LNCAP (cell line): ENCODE measurements at regions not wholly inside any gene's neighbourhood (a gene's known extent, or its start where the extent isn't known, plus 50 kb on each side); places are given as distances from the start of the nearest gene placed in this dataset.

ENCODE experiments used
- TF ChIP-seq, protein P1 (sequence below): fragments of 450-650 bp; IDR thresholded peaks from 2 replicates; pipeline ENCODE4 v1.5.1; 2017; ENCODE audit warnings: mild to moderate bottlenecking

DNA sequence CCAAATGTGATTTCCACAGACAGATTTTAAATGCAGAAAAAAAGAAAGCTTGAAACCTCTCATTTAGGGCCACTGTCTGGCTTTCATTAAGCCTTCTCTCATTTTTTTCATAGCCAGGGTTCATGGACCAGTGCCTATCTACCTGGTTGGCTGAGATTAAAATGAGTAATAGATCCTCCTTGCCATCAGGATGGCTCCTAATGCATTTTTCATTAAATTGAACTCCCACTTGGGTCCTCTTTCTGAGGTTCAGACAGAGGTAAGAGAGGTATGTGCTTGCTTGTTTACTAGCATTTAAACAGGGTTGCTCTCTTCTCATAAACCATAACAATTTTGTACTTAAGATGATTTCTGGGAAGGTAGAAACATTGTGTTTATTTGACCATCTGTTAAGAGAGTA is 473.0 kb downstream of the TBC1D4 start:
- TF ChIP-seq, protein P1, sequence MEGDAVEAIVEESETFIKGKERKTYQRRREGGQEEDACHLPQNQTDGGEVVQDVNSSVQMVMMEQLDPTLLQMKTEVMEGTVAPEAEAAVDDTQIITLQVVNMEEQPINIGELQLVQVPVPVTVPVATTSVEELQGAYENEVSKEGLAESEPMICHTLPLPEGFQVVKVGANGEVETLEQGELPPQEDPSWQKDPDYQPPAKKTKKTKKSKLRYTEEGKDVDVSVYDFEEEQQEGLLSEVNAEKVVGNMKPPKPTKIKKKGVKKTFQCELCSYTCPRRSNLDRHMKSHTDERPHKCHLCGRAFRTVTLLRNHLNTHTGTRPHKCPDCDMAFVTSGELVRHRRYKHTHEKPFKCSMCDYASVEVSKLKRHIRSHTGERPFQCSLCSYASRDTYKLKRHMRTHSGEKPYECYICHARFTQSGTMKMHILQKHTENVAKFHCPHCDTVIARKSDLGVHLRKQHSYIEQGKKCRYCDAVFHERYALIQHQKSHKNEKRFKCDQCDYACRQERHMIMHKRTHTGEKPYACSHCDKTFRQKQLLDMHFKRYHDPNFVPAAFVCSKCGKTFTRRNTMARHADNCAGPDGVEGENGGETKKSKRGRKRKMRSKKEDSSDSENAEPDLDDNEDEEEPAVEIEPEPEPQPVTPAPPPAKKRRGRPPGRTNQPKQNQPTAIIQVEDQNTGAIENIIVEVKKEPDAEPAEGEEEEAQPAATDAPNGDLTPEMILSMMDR: no peak

DNA sequence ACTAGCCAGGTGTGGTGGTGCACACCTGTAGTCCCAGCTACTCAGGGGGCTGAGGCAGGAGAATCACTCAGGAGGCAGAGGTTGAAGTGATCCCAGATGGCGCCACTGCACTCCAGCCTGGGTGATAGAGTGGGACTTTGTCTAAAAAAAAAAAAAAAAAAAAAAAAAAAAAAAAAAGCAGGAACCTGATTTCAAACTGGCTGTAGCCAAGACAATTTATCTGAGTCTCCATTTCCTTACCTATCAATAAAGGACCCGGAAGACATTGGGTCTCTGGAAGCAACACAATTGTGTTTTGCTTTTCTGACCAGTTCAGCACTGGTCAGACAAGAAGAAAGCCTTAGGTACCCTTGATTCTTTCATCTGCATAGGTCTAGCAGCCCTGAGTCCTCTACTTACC is 491.0 kb downstream of the TBC1D4 start:
- TF ChIP-seq, protein P1: no peak

DNA sequence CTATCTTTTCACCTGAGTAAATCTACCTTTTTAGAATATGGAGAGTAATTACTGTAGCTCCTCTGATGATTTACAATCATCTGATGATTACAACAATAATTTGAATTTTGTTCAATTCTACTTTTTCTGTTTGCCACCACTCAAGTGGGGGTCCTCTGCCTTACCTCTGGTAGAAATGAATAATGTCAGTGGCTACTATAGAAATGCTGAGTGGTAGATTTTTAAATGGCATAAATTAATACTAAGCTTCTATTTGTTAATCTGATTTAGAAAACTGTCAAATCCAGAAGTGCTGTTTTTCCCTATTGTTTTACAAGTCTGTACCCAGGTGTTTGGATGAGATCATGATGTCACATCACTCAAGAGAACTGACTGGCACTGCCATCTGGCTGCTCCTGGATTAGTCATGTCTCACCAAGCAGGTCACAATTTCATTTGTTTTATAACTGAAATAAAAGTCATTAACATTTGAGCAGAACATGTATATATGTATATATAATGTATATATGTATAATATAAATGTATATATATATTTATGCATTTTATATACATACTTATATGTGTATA is 494.8 kb downstream of the TBC1D4 start:
- TF ChIP-seq, protein P1: no peak

DNA sequence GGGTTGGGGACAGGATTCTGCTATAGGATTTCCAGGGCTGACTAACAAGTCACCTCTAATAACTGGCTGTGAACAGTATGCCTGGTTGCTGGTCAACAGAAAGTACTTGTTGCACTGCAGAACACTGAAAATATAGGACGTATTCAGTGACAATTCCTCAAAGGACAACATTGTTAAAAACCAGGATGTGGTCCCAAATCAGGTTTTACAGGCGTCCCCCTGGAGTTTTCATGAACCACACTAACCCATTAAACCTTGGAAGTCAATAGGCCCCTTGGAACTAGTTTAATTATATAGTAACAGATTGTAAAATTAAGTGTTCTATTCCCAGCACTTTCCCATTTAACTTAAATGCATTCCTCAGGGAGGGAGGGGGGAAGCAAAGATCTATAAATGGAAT is 495.4 kb downstream of the TBC1D4 start:
- TF ChIP-seq, protein P1: no peak

DNA sequence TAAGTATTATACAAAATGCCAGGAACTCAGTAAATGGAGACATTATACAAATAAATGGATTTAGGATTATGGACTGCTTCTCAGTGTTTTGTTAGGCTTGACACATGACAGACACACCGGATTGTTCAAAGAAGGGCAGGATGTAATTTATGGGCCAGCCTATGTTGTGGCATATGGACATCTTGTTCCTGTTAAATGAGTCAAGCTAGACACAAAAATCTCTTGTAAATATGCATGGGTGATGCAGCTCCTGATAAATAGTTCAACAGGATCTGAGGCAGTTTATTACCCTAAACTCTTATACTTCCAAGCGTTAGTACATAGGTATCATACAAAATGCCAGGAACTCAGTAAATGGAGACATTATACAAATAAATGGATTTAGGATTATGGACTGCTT is 502.3 kb downstream of the TBC1D4 start:
- TF ChIP-seq, protein P1: no peak

GRCh38 chr13:74978591-74978990 is 503.4 kb downstream of the TBC1D4 start:
- TF ChIP-seq, protein P1: no peak

GRCh38 chr13:74977498-74977897 is 504.5 kb downstream of the TBC1D4 start:
- TF ChIP-seq, protein P1: no peak

DNA sequence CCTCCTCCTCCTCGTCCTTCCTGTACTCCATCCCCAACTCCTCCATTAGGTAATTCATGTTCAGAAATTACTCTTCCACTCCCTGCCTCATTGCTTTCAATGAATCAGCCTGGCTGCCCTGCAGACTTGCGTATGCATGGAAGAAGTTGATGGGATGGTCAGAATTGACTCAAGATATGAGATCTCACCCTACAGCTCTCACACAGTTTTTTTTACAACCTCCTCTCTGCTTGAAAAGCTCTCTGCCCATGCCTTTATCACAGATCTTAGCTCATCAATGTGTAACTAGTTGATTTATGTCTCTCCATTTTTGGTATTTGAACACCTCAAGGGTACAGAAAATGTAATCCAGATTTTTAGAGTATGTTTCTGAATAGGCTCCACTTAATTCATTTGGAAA is 506.9 kb downstream of the TBC1D4 start:
- TF ChIP-seq, protein P1: no peak
